SK-N-DZ (cell line): ENCODE measurements at regions not wholly inside any gene's neighbourhood (a gene's known extent, or its start where the extent isn't known, plus 50 kb on each side); places are given as distances from the start of the nearest gene placed in this dataset.
"Not testable (repeated sequence)": the region's sequence is repeated elsewhere in the genome, so short reads cannot be mapped to it uniquely, and the experiment has no call there.

Source experiments
- DNase-seq: peaks from one replicate; pipeline ENCODE4 v3.0.0-alpha.2; 2015; ENCODE audit warnings: low spot score

DNA sequence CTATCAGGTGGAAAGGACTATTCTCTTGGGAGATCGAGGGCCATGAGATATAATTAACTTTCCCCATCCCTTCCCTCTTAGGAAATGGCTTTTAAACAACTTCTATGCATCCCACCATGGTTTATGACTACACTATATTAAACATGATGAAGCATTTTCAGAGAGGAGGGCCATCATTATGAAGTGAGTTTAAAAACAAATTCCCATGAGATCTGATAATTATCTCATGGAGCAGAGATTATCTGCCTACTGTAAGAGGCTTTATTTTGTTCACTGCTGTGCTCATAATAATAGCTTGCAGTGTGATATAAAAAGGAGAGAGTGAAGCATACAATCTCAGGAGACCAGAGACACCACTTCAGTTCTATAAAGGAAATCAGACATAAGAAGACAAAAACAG is 330.5 kb upstream of the ZFP42 start:
- DNase-seq = peak; percentile 9

- no peak for DNase-seq
Measured at GRCh38 chr4:187666034-187666433, 329.5 kb upstream of the ZFP42 start.

GRCh38 chr4:187666697-187667494 is 328.7 kb upstream of the ZFP42 start:
- DNase-seq = no peak

DNA sequence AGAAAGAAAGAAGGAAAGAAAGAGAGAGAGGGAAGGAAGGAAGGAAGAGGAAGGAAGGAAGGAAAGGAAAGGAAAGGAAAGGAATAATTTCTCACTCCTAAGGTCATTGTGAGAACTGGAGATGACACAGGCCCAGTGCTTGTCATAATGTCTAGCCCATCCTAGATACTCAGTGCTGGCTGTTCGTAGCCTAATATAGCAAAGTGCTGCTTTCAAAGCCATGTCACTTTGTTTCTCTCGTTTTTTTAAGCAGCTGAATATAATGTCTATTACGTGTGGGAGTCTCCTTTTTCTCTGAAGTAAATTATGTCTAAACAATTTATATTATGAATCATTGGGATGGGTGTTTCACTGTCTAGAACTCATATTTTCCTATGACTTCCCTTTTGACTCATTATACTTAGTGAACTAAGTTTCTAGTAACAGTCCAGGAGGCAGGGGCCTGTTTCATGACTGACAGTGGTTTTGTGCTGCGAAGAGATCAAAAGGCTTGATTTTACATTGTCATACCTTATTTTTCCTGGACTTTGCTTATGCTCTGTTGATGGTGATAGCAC is 327.0 kb upstream of the ZFP42 start:
- no peak for DNase-seq

DNA sequence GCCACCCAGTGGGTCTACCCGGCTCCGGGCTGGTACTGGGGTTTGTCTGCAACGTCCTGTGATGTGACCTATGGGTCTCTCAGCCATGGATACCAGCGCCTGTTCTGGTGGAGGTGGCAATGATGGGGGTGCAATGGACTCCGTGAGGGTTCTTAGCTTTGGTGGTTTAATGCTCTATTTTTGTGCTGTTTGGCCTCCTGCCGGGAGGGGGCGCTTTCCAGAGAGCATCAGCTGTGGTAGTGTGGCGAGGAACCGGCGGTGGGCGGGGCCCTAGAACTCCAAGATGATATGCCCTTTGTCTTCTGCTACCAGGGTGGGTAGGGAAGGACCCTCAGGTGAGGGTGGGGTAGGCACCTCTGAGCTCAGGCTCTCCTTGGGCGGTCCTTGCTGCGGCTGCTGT is 324.1 kb upstream of the ZFP42 start:
- not testable (repeated sequence) for DNase-seq

GRCh38 chr4:187671958-187672357 is 323.6 kb upstream of the ZFP42 start:
- not testable (repeated sequence) for DNase-seq

DNA sequence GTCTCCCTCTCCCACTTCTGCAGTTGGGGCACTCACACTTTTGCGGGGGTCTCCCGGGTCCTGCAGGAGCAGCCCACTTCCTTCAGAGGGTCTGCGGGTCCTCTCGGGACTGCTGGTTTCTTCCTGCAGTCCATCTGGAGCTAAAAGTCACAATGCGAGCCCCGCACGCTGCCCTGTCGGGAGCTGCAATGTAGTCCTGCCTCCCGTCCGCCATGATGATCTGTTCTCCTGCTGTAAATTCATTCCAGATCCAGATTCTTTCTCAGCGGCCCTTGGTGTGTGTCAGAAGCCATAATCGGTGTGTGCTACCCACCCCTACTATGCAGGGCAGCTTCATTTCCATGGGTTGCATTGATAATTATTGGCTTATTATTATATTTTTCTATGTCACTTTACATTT is 323.0 kb upstream of the ZFP42 start:
- DNase-seq = not testable (repeated sequence)

DNA sequence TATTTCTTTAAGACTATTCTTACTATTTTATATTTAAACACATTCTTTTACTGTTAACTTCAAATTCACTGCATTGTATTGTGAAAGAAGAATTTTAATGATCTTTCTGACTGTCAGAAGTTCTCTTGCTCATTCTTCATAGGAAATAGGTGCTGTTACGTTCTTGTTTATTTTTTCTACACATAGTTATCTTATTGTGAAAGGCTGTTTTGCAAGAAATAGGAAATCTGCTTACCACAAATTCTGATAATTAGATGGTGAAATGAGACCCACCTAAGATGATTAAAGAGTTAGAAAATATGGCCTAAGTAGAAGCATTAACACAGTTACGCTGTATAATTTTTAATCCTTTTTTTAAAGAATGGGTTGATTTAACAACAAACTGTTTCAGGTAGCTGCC is 316.1 kb upstream of the ZFP42 start:
- no peak for DNase-seq

DNA sequence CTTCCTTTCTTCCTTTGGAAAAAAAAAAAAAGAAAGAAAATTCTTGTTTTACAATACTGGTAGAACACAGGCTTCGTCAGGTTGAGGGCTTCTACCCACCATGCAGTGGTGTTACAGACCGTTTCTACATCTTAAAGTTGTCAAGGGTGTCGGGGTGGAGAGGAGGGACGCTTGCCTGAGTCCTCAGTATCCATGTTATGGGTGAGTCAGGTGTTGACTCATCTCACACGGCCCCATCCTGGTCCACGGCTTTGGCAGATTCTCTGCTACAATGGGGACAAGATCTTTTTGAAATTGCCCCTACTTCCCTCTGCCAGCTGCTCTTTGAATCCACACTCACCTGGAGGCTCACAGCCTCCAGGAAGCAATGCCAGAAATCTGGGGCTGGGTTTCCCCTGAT is 310.3 kb upstream of the ZFP42 start:
- no peak for DNase-seq

DNA sequence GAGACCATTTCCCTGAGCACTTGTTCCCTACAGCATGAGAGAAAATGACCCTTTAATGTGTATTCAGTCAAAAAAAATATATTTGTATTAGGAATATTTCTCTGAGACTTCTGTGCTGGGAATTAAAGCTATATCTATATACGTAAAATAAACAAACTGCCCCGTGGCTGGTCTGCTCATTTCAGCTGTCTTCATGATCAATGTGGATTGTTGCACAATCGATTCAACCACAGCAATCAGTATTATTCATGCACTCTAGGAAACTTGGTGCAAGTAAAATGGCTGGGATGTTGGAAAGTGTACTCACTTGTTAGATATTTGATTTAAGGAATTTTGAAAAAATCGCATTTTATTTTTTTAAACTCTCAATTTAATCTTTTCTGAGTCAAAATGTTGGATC is 307.9 kb upstream of the ZFP42 start:
- DNase-seq = no peak

DNA sequence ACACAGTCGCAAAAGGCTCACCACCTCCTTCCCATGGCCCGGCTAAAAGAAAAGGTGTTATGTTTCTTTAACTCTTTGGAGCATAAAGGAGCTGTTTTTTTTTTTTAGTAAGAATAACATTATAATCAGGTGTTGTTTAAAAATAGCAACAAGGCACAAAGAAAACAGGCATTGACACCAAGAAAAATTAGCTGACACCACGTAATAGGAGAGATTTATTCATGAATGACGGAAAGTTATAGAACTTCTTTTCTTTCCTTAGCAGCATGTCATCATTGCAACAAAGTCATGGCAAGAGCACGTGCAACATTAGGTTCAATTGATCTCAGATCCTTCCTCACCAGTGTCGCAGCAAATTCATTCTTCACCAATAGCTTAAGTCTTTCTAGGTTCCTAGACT is 302.9 kb upstream of the ZFP42 start:
- no peak for DNase-seq

DNA sequence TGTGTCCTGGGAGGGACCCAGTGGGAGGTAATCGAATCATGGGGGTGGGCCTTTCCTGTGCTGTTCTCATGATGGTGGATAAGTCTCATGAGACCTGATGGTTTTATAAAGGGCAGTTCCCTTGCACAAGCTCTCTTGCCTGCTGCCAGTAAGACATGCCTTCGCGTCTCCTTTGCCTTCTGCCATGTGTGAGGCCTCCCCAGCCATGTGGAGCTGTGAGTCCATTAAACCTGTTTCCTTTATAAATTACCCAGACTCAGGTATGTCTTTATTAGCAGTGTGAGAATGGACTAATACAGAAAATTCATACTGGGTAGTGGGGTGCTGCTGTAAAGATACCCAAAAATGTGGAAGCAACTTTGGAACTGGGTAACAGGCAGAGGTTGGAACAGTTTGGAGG is 300.0 kb upstream of the ZFP42 start:
- DNase-seq = not testable (repeated sequence)

- DNase-seq = no peak
Measured at GRCh38 chr4:187711586-187711985, 284.0 kb upstream of the ZFP42 start.

GRCh38 chr4:187714957-187715356 is 280.6 kb upstream of the ZFP42 start:
- peak; percentile 20 for DNase-seq

GRCh38 chr4:187715466-187715865 is 280.1 kb upstream of the ZFP42 start:
- no peak for DNase-seq

- DNase-seq = no peak
Measured at GRCh38 chr4:187724456-187724855, 271.1 kb upstream of the ZFP42 start.

GRCh38 chr4:187726485-187726884 is 269.1 kb upstream of the ZFP42 start:
- no peak for DNase-seq

DNA sequence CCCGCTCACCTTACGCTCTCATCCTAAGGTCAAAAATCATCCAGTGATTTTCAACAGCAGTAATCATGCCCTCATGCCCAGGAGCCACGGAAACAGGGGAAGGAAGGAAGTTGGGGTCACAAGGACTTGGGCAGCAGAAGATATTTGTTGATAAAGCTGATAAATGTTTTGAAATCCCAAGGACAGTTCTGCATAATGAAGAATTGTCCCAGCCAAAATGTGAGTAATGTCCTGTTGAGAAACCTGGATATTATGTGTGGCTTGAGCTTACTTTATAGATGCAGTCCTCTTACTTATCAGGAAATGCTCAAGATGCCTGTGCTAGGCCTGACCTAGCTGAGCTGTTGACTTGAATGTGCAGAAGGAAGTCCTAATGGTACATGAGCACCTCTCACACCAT is 263.0 kb upstream of the ZFP42 start:
- no peak for DNase-seq

DNA sequence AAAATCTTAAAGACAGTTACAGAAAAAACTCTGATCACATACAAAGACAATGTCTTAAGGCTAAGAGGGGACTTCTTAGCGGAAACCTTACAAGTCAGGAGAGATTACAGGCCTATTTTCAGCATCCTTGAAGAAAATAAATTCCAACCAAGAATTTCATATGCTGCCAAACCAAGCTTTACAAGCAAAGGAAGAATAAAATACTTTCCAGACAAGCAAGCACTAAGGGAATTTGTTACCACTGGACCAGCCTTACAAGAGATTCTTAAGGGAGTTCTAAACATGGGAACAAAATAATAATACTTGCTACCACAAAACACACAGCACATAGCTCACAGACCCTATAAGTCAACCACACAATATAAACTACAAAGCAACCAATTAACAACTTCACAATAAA is 255.8 kb upstream of the ZFP42 start:
- DNase-seq = no peak

GRCh38 chr4:187744911-187745310 is 250.7 kb upstream of the ZFP42 start:
- no peak for DNase-seq

GRCh38 chr4:187750652-187751051 is 244.9 kb upstream of the ZFP42 start:
- DNase-seq = not testable (repeated sequence)

DNA sequence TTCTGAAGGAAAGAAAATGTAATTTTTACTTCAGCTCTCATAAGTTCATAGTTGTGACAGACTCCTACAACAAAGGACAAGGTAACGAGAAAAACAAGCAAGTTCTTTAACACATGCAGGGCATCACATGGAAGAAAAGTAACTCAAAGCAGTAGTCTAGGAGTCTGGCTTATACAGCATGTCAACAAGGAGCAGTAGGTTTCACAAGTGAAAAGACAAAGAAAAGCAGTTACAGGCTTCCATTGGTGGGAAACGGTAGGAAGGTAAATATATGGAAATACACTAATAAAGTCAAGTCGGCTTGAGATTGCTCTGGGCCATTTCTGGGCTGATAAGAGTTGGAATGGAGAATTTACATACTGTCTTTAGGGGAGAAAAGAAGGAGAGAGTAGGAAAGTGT is 228.4 kb upstream of the ZFP42 start:
- no peak for DNase-seq

DNA sequence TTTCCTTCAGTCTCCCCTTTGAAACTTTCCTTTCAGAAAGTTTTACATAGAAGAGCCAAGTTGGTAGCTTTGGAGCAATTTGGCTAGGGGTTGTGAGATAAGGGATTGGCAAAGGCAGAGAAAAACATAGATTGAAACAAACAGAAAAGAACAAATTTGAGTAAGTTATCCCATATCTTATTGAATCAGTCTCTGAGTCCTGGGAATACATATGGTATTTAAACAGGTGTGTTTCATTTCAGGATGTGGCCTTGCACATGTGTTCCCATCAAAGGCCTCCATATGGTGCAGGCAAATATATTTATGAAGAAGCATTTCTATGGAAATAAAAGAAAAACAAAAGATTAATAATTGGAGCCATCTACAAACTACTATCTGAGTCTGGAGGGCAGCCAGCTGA is 227.9 kb upstream of the ZFP42 start:
- no peak for DNase-seq

DNA sequence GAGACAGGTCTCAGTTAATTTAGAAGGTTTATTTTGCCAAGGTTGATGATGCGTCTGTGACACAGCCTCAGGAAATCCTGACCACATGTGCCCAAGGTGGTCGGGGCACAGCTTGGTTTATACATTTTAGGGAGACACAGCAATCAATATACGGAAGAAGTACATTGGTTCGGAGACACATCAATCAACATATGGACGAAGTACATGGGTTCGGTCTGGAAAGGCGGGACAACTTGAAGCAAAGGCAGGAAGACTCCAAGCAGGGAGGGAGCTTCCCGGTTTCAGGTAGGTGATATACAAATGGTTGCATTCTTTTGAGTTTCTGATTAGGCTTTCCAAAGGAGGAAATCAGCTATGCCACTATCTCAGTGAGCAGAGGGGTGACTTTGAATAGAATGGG is 225.2 kb upstream of the ZFP42 start:
- DNase-seq = no peak
